PC-9 (cell line): ENCODE measurements at regions not wholly inside any gene's neighbourhood (a gene's known extent, or its start where the extent isn't known, plus 50 kb on each side); places are given as distances from the start of the nearest gene placed in this dataset.

Experiments used
- BruUV-seq: library from RNA; stranded (reverse); fragments of 400-500 nt; replicated peaks from 2 replicates; lab custom pipeline; 2021; lab: Mats Ljungman, UMichigan
- CTCF ChIA-PET: fragments of 300-600 bp; sonication (Branson Sonifier 250); formaldehyde crosslinking; loops from one replicate; lab custom pipeline; 2022; ENCODE audit warnings: antibody characterized with exemption; lab: Charles Lee
- POLR2A ChIA-PET: fragments of 300-600 bp; sonication (Branson Sonifier 250); formaldehyde crosslinking; loops from one replicate; lab custom pipeline; 2022; ENCODE audit warnings: antibody characterized with exemption; ENCODE audit not compliant: unreplicated experiment; lab: Charles Lee
- DNase-seq, 2 experiments: peaks; one replicate each; pipeline versions ENCODE4 v3.0.0 to v3.0.0-alpha.2; 2015 to 2022; ENCODE audit warnings: mixed read lengths in 1 of 2
- H2AFZ ChIP-seq: fragments of 200-600 bp; sonication (generic); 2 replicates; pipeline ENCODE4 v1.8.1; 2017; ENCODE audit warnings: antibody characterized with exemption
- H3F3A ChIP-seq: fragments of 200-600 bp; sonication (generic); 2 replicates; pipeline ENCODE4 v1.8.1; 2017; ENCODE audit warnings: antibody characterized with exemption, mild to moderate bottlenecking, low read depth; ENCODE audit not compliant: insufficient read depth
- H3K27ac ChIP-seq: fragments of 200-600 bp; sonication (generic); 2 replicates; pipeline ENCODE4 v1.6.1; 2016; ENCODE audit warnings: mixed run types
- H3K27me3 ChIP-seq: fragments of 200-600 bp; sonication (generic); 2 replicates; pipeline ENCODE4 v1.6.1; 2016; ENCODE audit warnings: low read depth, mixed run types; ENCODE audit not compliant: insufficient read depth
- H3K36me3 ChIP-seq: fragments of 200-600 bp; sonication (generic); 2 replicates; pipeline ENCODE4 v1.6.1; 2016; ENCODE audit warnings: low read depth, mixed run types
- H3K4me1 ChIP-seq: fragments of 200-600 bp; sonication (generic); replicated peaks from 2 replicates; pipeline ENCODE4 v1.6.1; 2016; ENCODE audit warnings: mixed run types; ENCODE audit not compliant: insufficient read depth
- H3K4me2 ChIP-seq: fragments of 200-600 bp; sonication (generic); 2 replicates; pipeline ENCODE4 v1.6.1; 2017; ENCODE audit warnings: mixed run types
- H3K4me3 ChIP-seq: fragments of 200-600 bp; sonication (generic); 2 replicates; pipeline ENCODE4 v1.6.1; 2016; ENCODE audit warnings: mixed run types
- H3K79me2 ChIP-seq: fragments of 200-600 bp; sonication (generic); 2 replicates; pipeline ENCODE4 v1.6.1; 2017; ENCODE audit warnings: low read depth, mixed run types
- H3K9me2 ChIP-seq: fragments of 200-600 bp; sonication (generic); 2 replicates; pipeline ENCODE4 v1.8.1; 2017; ENCODE audit warnings: mild to moderate bottlenecking; ENCODE audit not compliant: insufficient read depth
- H3K9me3 ChIP-seq: fragments of 200-600 bp; sonication (generic); 2 replicates; pipeline ENCODE4 v1.8.1; 2016; ENCODE audit warnings: low read depth; ENCODE audit not compliant: insufficient read depth
- H4K20me1 ChIP-seq: fragments of 200-600 bp; sonication (generic); 2 replicates; pipeline ENCODE4 v1.8.1; 2017; ENCODE audit not compliant: insufficient read depth
- CTCF ChIP-seq: fragments of 200-600 bp; sonication (generic); conservative IDR thresholded peaks from 2 replicates; pipeline ENCODE4 v1.6.1; 2017; ENCODE audit warnings: mixed run types, antibody characterized with exemption, mild to moderate bottlenecking, moderate library complexity
- EZH2 ChIP-seq: fragments of 200-600 bp; sonication (generic); IDR thresholded peaks from 2 replicates; pipeline ENCODE4 v1.8.0; 2017; ENCODE audit warnings: antibody characterized with exemption, low read depth
- intact Hi-C: fragments of 100-400 bp; cut with micrococcal nuclease; formaldehyde crosslinking; loops from one replicate; pipeline ENCODE4 v1.10.0; 2022; ENCODE audit not compliant: unreplicated experiment

GRCh38 chr4:1462768-1463075 lies 56.5 kb upstream of the NKX1-1 start:
- no peak overlapping the region for H2AFZ ChIP-seq
- no peak for DNase-seq
- POLR2A ChIA-PET = no interaction called here
- no peak overlapping the region for H3K4me2 ChIP-seq
- no peaks in the 10 kb centered on the region for H3K4me1 ChIP-seq
- no peaks in the 10 kb centered on the region for H4K20me1 ChIP-seq
- CTCF ChIA-PET = no interaction called here
- no peak overlapping the region for H3K27ac ChIP-seq
- no peaks in the 10 kb centered on the region for H3K9me2 ChIP-seq
- H3K36me3 ChIP-seq = no peaks in the 10 kb centered on the region
- H3K9me3 ChIP-seq = no peaks in the 10 kb centered on the region
- H3K27me3 ChIP-seq = peaks cover 96% of the 10 kb centered on the region
- BruUV-seq = no TSS peak
- H3K79me2 ChIP-seq = no peaks in the 10 kb centered on the region
- H3F3A ChIP-seq = no peaks in the 10 kb centered on the region
- no peak overlapping the region for H3K4me3 ChIP-seq
- intact Hi-C loops = no loop called here
- TF ChIP-seq EZH2 (no peak), CTCF (no peak)

GRCh38 chr4:1462009-1462767 lies 55.9 kb upstream of the NKX1-1 start:
- Histone ChIP-seq H3K36me3 (no peaks in the 10 kb centered on the region), H3K27me3 (peaks cover 98% of the 10 kb centered on the region), H3K4me1 (no peaks in the 10 kb centered on the region), H3F3A (no peaks in the 10 kb centered on the region), H3K9me3 (no peaks in the 10 kb centered on the region), H3K4me3 (no peak overlapping the region), H3K9me2 (no peaks in the 10 kb centered on the region), H4K20me1 (no peaks in the 10 kb centered on the region), H3K27ac (no peak overlapping the region), H3K4me2 (no peak overlapping the region), H3K79me2 (no peaks in the 10 kb centered on the region), H2AFZ (no peak overlapping the region)
- POLR2A ChIA-PET = no interaction called here
- no peak for TF ChIP-seq EZH2
- TF ChIP-seq CTCF = no peak
- no peak for DNase-seq
- intact Hi-C loops = no loop called here
- BruUV-seq = no TSS peak
- CTCF ChIA-PET = no interaction called here

- Histone ChIP-seq H3K9me3 (no peaks in the 10 kb centered on the region), H3K4me1 (no peaks in the 10 kb centered on the region), H3K4me2 (no peak overlapping the region), H3K27ac (no peak overlapping the region), H2AFZ (no peak overlapping the region), H3K9me2 (no peaks in the 10 kb centered on the region), H3K79me2 (no peaks in the 10 kb centered on the region), H3K4me3 (no peak overlapping the region), H3F3A (no peaks in the 10 kb centered on the region), H3K27me3 (peaks cover 97% of the 10 kb centered on the region), H4K20me1 (no peaks in the 10 kb centered on the region), H3K36me3 (no peaks in the 10 kb centered on the region)
- BruUV-seq = no TSS peak
- TF ChIP-seq EZH2 = no peak
- TF ChIP-seq CTCF = no peak
- DNase-seq = no peak
- ChIA-PET POLR2A (no interaction called here), CTCF (no interaction called here)
- intact Hi-C loops = no loop called here
These were observed 55.0 kb upstream of the NKX1-1 start for GRCh38 chr4:1460967-1461868.
